ENCODE measurements at regions not wholly inside any gene's neighbourhood (a gene's known extent, or its start where the extent isn't known, plus 50 kb on each side); places are given as distances from the start of the nearest gene placed in this dataset.

DNA sequence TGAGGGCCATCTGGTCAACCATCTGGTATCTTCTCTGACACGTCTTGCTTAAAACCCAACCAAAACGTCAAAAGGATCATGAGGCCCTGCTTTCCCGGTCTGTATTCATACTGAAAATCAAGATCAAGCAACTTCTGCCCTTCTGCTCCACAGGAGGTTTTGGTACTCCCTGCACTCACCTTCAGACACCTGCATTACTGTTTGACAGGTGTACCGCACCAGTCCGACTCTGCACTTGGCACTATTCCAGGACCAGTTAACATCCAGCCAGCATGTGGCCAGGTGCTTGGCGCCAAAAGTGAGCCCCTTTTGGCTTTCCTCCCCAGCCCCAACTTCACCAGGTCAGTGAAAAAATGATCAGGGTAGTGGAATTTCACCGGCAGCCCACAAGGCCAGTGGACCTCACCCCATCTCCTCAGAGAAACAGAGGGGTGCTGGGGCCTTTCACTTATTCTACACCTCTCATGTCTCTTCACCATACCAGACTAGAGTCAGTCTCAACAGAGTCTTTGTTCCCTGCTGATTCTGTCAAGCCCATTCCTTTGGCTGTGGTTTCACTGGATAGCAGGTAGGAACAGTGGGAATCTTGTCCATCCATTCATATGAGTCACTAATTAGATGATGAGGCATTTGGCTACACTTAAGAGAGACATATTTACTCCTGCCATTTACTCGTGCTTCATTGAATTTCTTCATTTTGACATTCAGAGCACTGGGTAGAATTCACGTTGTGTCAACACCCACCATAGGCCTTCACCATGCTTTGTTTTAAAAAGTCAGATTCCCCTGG lies 85.3 kb downstream of the ZNF726 start:
- Mint-ChIP-seq H3K36me3 (no peaks in the 10 kb centered on the region), H3K4me3 (no peak overlapping the region), H3K4me1 (no peaks in the 10 kb centered on the region), H3K27me3 (no peaks in the 10 kb centered on the region), H3K9me3 (peaks cover 33 to 42% (median 34%) of the 10 kb centered on the region in 3 donors), H3K27ac (no peak overlapping the region)
- POLR2A ChIA-PET, result no interaction called here
- H3K27me3 ChIP-seq (replicated peaks in 1 of 2; ENCODE audit: control insufficient read depth in 2 of 2, extremely low read depth in 1 of 2, insufficient read depth in 2 of 2, low read length in 1 of 2), result peaks cover 0 to 2% of the 10 kb centered on the region in 2 experiments
- DNase-seq (no peak), ATAC-seq (replicated peaks in 1 of 4) (no peak)
- CTCF ChIA-PET, result no interaction called here
- no peaks in the 10 kb centered on the region for H3K9me3 ChIP-seq
- WGBS (ENCODE audit: insufficient coverage), result 78% methylated on average over 3 of the region's 9 CpGs
- no peaks in the 10 kb centered on the region for H3K36me3 ChIP-seq (ENCODE audit: control insufficient read depth in 2 of 2, extremely low read depth in 1 of 2, insufficient read depth in 1 of 2, low read length in 1 of 2)
- H3K4me3 ChIP-seq (ENCODE audit: control insufficient read depth in 1 of 2, extremely low read depth in 1 of 2, low read length in 1 of 2), result no peak overlapping the region
- H3K4me1 ChIP-seq (ENCODE audit: control insufficient read depth in 1 of 2, extremely low read depth in 1 of 2, insufficient read depth in 2 of 2, low read length in 2 of 2), result no peaks in the 10 kb centered on the region
- no peak overlapping the region for H3K27ac ChIP-seq (ENCODE audit: low read length)

DNA sequence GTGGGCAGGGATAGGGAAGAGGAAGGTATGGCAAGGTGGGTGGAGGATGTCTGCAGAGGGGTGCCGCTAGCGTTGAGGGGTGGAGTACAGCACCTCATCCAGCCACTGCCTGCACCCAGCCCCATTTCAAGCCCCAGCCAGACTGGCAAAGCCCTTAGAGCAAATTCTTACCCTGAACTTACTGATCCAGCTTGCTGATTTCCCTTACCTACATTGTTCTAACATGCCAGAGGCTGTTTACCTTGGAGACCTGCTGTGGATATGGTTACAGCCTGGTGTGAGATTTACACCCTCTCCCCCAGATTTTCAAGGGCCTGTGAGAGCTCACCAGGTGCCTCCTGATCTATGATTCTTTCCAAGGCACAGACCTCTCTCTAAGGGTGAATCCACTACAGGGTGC lies 86.0 kb downstream of the ZNF726 start:
- H3K36me3 ChIP-seq (ENCODE audit: control insufficient read depth in 2 of 2, extremely low read depth in 1 of 2, insufficient read depth in 1 of 2, low read length in 1 of 2), result no peaks in the 10 kb centered on the region
- no peaks in the 10 kb centered on the region for H3K27me3 Mint-ChIP-seq
- H3K9me3 Mint-ChIP-seq, result peaks cover 27 to 38% (median 31%) of the 10 kb centered on the region in 3 donors
- no peaks in the 10 kb centered on the region for H3K4me1 ChIP-seq (ENCODE audit: control insufficient read depth in 1 of 2, extremely low read depth in 1 of 2, insufficient read depth in 2 of 2, low read length in 2 of 2)
- H3K9me3 ChIP-seq, result no peaks in the 10 kb centered on the region
- ChIA-PET POLR2A (no interaction called here), CTCF (no interaction called here)
- no peaks in the 10 kb centered on the region for H3K36me3 Mint-ChIP-seq
- H3K4me3 ChIP-seq (ENCODE audit: control insufficient read depth in 1 of 2, extremely low read depth in 1 of 2, low read length in 1 of 2), result no peak overlapping the region
- DNase-seq (no peak), ATAC-seq (replicated peaks in 1 of 4) (no peak)
- no peak overlapping the region for H3K4me3 Mint-ChIP-seq
- peaks cover 0 to 2% of the 10 kb centered on the region in 2 experiments for H3K27me3 ChIP-seq (replicated peaks in 1 of 2; ENCODE audit: control insufficient read depth in 2 of 2, extremely low read depth in 1 of 2, insufficient read depth in 2 of 2, low read length in 1 of 2)
- no CpG with 5 or more reads among the region's 2 CpGs for WGBS (ENCODE audit: insufficient coverage)
- no peaks in the 10 kb centered on the region for H3K4me1 Mint-ChIP-seq
- no peak overlapping the region for H3K27ac ChIP-seq (ENCODE audit: low read length)
- H3K27ac Mint-ChIP-seq, result no peak overlapping the region

- no peaks in the 10 kb centered on the region for H3K9me3 ChIP-seq
- Mint-ChIP-seq H3K36me3 (no peaks in the 10 kb centered on the region), H3K9me3 (peaks cover 12 to 22% (median 15%) of the 10 kb centered on the region in 3 donors), H3K4me1 (no peaks in the 10 kb centered on the region), H3K27me3 (no peaks in the 10 kb centered on the region), H3K27ac (no peak overlapping the region), H3K4me3 (no peak overlapping the region)
- ATAC-seq (replicated peaks in 1 of 4) (no peak), DNase-seq (no peak)
- no peak overlapping the region for H3K4me3 ChIP-seq (ENCODE audit: control insufficient read depth in 1 of 2, extremely low read depth in 1 of 2, low read length in 1 of 2)
- WGBS (ENCODE audit: insufficient coverage), result 90% methylated on average over 13 of the region's 32 CpGs
- ChIA-PET POLR2A (no interaction called here), CTCF (no interaction called here)
- H3K27me3 ChIP-seq (replicated peaks in 1 of 2; ENCODE audit: control insufficient read depth in 2 of 2, extremely low read depth in 1 of 2, insufficient read depth in 2 of 2, low read length in 1 of 2), result peaks cover 0 to 2% of the 10 kb centered on the region in 2 experiments
- H3K4me1 ChIP-seq (ENCODE audit: control insufficient read depth in 1 of 2, extremely low read depth in 1 of 2, insufficient read depth in 2 of 2, low read length in 2 of 2), result no peaks in the 10 kb centered on the region
- H3K27ac ChIP-seq (ENCODE audit: low read length), result no peak overlapping the region
- no peaks in the 10 kb centered on the region for H3K36me3 ChIP-seq (ENCODE audit: control insufficient read depth in 2 of 2, extremely low read depth in 1 of 2, insufficient read depth in 1 of 2, low read length in 1 of 2)
These were observed 84.6 kb upstream of the ZNF254 start for GRCh38 chr19:24002256-24002945.

DNA sequence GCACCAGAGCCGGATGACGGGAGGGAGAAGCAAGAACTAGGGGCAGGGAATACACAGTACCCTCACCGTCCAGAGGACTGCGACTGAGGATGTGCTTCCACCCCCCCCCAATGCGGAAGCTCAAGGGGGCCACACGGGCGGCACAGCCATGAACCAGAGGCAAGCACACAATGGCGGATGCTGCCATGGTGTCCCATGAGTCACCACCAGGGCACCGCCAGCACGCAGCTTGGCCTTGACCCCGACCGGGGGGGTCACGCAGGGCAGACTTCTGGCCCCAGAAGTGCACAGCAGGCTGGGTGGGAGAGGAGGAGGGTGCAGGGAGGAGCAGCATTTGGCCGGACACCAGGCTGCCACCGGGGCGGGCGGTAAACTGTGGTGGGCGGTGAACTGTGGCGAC lies 83.5 kb upstream of the ZNF254 start:
- H3K9me3 ChIP-seq, result no peaks in the 10 kb centered on the region
- no peaks in the 10 kb centered on the region for H3K36me3 ChIP-seq (ENCODE audit: control insufficient read depth in 2 of 2, extremely low read depth in 1 of 2, insufficient read depth in 1 of 2, low read length in 1 of 2)
- no peaks in the 10 kb centered on the region for H3K36me3 Mint-ChIP-seq
- H3K9me3 Mint-ChIP-seq, result peaks cover 4 to 15% (median 8%) of the 10 kb centered on the region in 3 donors
- no peak overlapping the region for H3K27ac Mint-ChIP-seq
- no peak for ATAC-seq (replicated peaks in 1 of 4)
- no peaks in the 10 kb centered on the region for H3K27me3 Mint-ChIP-seq
- H3K4me1 Mint-ChIP-seq, result no peaks in the 10 kb centered on the region
- DNase-seq, result no peak
- H3K4me1 ChIP-seq (ENCODE audit: control insufficient read depth in 1 of 2, extremely low read depth in 1 of 2, insufficient read depth in 2 of 2, low read length in 2 of 2), result no peaks in the 10 kb centered on the region
- peaks cover 0 to 2% of the 10 kb centered on the region in 2 experiments for H3K27me3 ChIP-seq (replicated peaks in 1 of 2; ENCODE audit: control insufficient read depth in 2 of 2, extremely low read depth in 1 of 2, insufficient read depth in 2 of 2, low read length in 1 of 2)
- CTCF ChIA-PET, result no interaction called here
- 90% methylated on average over 6 of the region's 19 CpGs for WGBS (ENCODE audit: insufficient coverage)
- no peak overlapping the region for H3K4me3 ChIP-seq (ENCODE audit: control insufficient read depth in 1 of 2, extremely low read depth in 1 of 2, low read length in 1 of 2)
- no peak overlapping the region for H3K27ac ChIP-seq (ENCODE audit: low read length)
- POLR2A ChIA-PET, result interaction anchor here in 1 of 2 donors (0.6 kb wide), 1 partner anchor 44 kb away, joined by 3 read pairs; no protein-coding TSS in a partner anchor
- no peak overlapping the region for H3K4me3 Mint-ChIP-seq

DNA sequence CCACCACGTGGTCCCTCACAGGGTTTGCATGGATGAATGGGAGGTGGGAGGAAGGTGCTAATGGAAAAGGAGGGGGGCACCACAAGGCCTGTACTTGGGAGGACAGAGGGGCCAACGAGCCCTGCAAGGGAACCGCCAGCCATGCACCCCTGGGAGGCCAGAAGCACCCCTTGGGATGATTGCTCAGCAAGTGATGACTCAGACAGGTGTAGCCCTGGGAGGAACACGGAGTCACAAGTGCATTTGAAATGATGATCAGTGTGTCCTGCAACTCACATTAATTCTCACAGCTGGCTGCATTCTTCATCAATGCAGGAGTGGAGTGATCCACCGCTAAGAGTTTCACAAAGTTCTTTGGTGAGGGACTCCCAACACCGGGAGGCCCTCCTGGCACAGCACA lies 82.8 kb upstream of the ZNF254 start:
- Mint-ChIP-seq H3K27me3 (no peaks in the 10 kb centered on the region), H3K36me3 (no peaks in the 10 kb centered on the region), H3K9me3 (peaks cover 0 to 11% (median 6%) of the 10 kb centered on the region in 3 donors), H3K4me3 (no peak overlapping the region), H3K27ac (no peak overlapping the region), H3K4me1 (no peaks in the 10 kb centered on the region)
- no peak for DNase-seq
- H3K27ac ChIP-seq (ENCODE audit: low read length), result no peak overlapping the region
- ChIA-PET POLR2A (no interaction called here), CTCF (no interaction called here)
- ATAC-seq (replicated peaks in 1 of 4), result no peak
- H3K4me1 ChIP-seq (ENCODE audit: control insufficient read depth in 1 of 2, extremely low read depth in 1 of 2, insufficient read depth in 2 of 2, low read length in 2 of 2), result no peaks in the 10 kb centered on the region
- H3K9me3 ChIP-seq, result no peaks in the 10 kb centered on the region
- H3K27me3 ChIP-seq (replicated peaks in 1 of 2; ENCODE audit: control insufficient read depth in 2 of 2, extremely low read depth in 1 of 2, insufficient read depth in 2 of 2, low read length in 1 of 2), result peaks cover 0 to 2% of the 10 kb centered on the region in 2 experiments
- H3K4me3 ChIP-seq (ENCODE audit: control insufficient read depth in 1 of 2, extremely low read depth in 1 of 2, low read length in 1 of 2), result no peak overlapping the region
- 86% methylated on average over 3 of the region's 6 CpGs for WGBS (ENCODE audit: insufficient coverage)
- H3K36me3 ChIP-seq (ENCODE audit: control insufficient read depth in 2 of 2, extremely low read depth in 1 of 2, insufficient read depth in 1 of 2, low read length in 1 of 2), result no peaks in the 10 kb centered on the region

- H3K4me3 Mint-ChIP-seq, result no peak overlapping the region
These were observed 56.9 kb upstream of the ZNF254 start for GRCh38 chr19:24029941-24030636.

More at GRCh38 chr19:24029941-24030636, 56.9 kb upstream of the ZNF254 start:
- WGBS (ENCODE audit: insufficient coverage), result 100% methylated on average over 3 of the region's 8 CpGs
- H3K36me3 ChIP-seq (ENCODE audit: control insufficient read depth in 2 of 2, extremely low read depth in 1 of 2, insufficient read depth in 1 of 2, low read length in 1 of 2), result no peaks in the 10 kb centered on the region
- H3K27ac ChIP-seq (ENCODE audit: low read length), result no peak overlapping the region
- Mint-ChIP-seq H3K9me3 (no peaks in the 10 kb centered on the region), H3K27ac (peak overlapping the region in 1 of 2 donors; percentile 52), H3K4me1 (peaks cover 20 to 38% (median 29%) of the 10 kb centered on the region in 3 donors), H3K36me3 (peaks cover 3% of the 10 kb centered on the region), H3K27me3 (no peaks in the 10 kb centered on the region)
- ATAC-seq (replicated peaks in 1 of 4), result no peak
- ChIA-PET CTCF (no interaction called here), POLR2A (interaction anchor here in 1 of 2 donors (0.7 kb wide), 1 partner anchor 63 kb away, joined by 6 read pairs; no protein-coding TSS in a partner anchor)
- no peaks in the 10 kb centered on the region for H3K27me3 ChIP-seq (replicated peaks in 1 of 2; ENCODE audit: control insufficient read depth in 2 of 2, extremely low read depth in 1 of 2, insufficient read depth in 2 of 2, low read length in 1 of 2)
- DNase-seq, result no peak
- H3K4me3 ChIP-seq (ENCODE audit: control insufficient read depth in 1 of 2, extremely low read depth in 1 of 2, low read length in 1 of 2), result no peak overlapping the region
- H3K9me3 ChIP-seq, result no peaks in the 10 kb centered on the region
- H3K4me1 ChIP-seq (ENCODE audit: control insufficient read depth in 1 of 2, extremely low read depth in 1 of 2, insufficient read depth in 2 of 2, low read length in 2 of 2), result peaks cover 7 to 23% of the 10 kb centered on the region in 2 experiments
